NCI-H146 treated with DMSO at 0.1 percent for 48 hours (cell line): ENCODE measurements at regions not wholly inside any gene's neighbourhood (a gene's known extent, or its start where the extent isn't known, plus 50 kb on each side); places are given as distances from the start of the nearest gene placed in this dataset.

Experiments used
- DNase-seq: peaks from one replicate; lab custom pipeline; 2025; ENCODE audit not compliant: unreplicated experiment; lab: John Stamatoyannopoulos, UW

DNA sequence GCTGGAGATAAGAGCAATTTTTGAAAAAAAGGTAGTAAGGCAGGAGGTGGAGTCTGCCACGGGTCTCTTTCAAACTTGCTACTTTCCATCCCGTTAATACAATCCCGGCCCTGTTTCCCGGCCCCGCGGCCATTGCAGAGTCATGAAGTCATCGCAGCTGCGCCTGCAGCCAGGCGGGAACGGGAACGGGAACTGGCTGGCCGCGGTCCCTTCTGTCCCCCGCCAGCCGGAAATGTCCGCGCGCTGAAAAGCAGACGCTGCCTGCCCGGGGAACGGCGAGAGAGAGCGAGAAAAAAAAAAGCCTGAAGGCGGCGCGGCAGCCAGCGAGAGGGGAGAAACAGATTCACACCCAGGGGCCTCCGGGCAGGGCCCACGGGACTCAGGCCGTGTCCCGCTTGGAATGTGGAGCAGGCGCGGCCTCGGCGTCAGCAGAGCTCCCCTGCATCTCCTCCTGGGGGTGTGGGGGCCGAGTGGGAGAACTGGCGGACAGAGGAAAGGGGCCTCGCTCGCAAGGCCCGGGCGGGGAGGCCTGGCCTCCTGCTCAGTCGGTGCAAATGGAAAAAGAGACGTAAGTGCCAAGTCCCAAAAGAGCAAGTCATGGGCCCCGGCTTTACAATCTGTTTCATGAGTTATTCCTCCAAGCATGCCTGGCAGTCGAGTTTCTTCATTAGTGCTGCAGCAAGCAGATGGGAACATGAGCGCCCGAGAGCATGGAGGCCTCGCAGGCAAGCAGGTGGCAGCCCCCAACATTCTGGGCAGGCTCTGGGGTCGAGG is 201.2 kb upstream of the GAS1 start:
- DNase-seq: no peak

- DNase-seq: no peak
Measured at GRCh38 chr9:87149799-87150198, 202.5 kb upstream of the GAS1 start.

DNA sequence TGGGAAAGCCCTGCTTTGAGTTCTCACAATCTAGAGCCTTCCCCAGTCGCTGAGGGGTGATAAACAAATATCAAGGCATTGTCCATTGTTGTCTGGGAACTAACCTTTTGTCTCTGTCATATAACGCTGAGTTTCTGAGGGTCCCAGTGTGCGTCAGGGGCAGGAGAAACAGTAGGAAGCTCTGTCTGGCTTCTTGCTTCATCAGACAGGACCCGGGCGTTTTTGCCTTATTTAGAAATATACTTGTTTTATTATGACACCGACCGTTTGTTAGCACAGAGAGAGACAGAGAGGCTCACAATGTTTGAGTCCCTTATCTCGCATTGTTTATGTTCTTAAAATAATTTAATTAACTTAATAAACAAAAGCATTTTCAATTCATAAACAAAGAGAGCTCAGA is 204.9 kb upstream of the GAS1 start:
- DNase-seq: no peak

- no peak for DNase-seq
Measured at GRCh38 chr9:87156247-87156646, 208.9 kb upstream of the GAS1 start.

DNA sequence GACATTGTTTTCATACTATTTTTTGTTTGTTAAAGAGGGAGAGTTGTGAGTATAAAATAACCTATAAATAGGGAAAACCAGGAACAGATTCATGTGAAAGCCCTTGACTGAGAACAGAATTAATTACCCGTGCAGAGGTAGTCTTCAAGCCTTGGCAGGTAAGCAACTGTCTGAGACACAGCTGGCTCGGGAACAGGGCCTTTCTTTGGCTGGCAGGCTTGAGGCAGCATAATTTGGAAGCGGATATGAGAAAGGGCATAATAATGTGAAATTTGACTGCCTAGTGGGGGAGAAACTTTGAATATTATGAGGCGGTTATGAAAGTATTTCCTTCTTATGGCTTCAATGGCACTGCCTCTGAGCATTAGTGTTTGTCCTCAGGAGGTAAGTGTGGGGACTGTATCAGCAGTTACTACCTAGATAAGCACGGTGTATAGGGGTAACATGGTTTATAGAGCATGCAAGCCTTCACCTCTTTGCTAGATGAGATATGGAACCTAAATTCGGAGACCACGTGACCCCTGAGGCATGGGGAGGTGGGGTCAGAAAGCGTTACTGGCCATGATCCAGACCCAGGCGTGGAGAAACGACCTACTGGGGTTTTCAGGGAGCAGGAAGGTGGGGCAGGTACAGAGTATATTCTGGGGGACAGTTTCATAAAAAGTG is 210.2 kb upstream of the GAS1 start:
- no peak for DNase-seq

GRCh38 chr9:87158765-87159164 is 211.5 kb upstream of the GAS1 start:
- DNase-seq: no peak

- DNase-seq: no peak
Measured at GRCh38 chr9:87160148-87161102, 213.1 kb upstream of the GAS1 start.

- no peak for DNase-seq
Measured at GRCh38 chr9:87167161-87167560, 219.9 kb upstream of the GAS1 start.

- DNase-seq: no peak
Measured at GRCh38 chr9:87167582-87167981, 220.3 kb upstream of the GAS1 start.

DNA sequence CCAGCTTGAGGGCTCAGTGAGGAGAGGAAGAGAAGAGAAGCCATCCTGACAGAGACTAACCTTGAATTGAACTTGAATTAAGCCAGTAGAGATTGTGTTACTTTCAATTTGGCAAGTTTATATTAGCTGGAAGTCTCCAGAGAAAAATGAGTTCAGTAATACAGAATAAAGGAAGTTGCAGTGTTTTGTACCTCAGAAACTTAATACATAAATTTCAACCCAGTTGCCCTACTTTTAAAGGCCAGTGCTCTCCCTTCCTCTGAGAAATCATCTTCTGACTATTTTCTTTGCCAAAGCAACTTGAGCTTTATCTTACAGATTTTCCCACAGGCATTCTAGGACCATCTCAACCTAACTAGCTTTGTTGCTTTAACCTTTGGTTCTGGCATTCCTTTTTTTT is 231.0 kb upstream of the GAS1 start:
- DNase-seq: no peak

DNA sequence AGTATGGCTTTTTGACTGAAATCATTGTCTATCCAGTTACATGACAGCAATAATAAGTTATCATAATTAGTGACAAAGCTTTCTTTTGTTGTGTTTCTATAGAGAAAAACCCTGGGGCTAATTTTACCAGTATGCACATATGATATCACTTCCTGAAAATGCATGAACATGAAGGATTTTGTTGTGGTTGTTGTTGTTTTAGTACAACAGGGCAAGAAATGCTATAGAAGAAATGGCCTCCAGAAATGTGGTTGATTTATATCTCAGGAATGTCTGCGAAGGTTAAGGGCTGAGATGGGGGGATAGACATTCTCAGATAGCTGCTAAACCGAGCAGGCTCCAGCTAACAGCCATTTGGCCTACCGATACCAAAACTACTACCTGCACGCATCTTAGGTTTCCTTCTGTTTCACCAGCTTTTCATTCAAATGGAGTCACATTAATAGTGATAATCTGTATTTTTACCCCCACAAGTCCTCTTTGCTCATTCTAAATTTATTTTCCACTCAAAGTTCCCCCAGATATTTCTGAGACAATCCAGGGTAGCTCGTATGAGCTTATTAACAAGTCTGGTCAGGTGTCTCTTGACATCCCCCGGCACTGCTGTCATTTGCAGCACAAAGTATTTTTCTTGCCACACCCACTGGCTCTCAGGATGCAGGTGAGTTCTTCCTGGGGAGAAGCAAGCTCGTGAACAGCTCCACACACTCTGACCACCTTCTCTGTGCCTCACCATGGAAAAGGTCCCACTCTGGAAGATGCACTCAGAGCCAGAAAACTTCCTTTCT is 232.4 kb upstream of the GAS1 start:
- no peak for DNase-seq

GRCh38 chr9:87180361-87180760 is 233.1 kb upstream of the GAS1 start:
- DNase-seq: no peak

- no peak for DNase-seq
Measured at GRCh38 chr9:87180841-87181240, 233.5 kb upstream of the GAS1 start.

GRCh38 chr9:87181670-87182069 is 234.4 kb upstream of the GAS1 start:
- no peak for DNase-seq

GRCh38 chr9:87184956-87185642 is 237.8 kb upstream of the GAS1 start:
- no peak for DNase-seq

DNA sequence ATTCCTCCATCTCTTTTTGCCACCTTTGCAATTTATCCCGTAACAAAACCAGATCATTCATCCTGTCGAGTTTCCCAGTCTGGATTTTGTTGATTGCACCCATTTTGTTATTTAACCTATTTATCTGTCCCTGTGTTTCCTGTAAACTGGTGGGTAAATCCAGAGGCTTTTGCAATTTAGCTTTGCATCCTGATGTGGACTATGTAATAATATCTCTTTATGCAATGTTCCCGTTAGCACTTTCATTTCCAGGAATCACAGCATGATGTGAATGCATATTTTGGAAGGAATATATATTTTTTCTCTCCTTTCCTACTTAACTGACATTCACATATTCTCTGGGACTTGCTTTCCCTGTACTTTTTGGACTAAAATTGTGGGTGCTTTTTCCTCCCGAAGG is 240.3 kb upstream of the GAS1 start:
- DNase-seq: no peak

DNA sequence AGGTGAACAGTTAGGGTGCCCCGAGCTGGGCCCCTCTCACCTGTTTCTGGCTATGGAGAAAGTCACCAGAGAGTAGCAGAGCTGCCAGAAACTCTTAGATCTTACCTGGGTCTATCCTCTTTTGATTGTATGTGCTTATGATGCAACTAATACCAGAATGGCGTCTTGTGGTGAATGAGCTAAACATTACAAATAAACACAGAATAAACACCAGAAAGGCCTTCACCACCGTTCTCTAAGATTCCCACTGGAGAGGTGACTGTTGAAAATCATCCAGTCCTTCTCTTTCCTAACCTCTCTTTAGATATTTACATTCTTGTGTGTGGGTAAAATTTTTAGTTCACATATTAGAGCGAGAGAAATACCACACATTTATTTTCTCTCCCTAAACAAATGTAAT is 241.7 kb upstream of the GAS1 start:
- DNase-seq: no peak

GRCh38 chr9:87193151-87193550 is 245.8 kb upstream of the GAS1 start:
- DNase-seq: no peak

DNA sequence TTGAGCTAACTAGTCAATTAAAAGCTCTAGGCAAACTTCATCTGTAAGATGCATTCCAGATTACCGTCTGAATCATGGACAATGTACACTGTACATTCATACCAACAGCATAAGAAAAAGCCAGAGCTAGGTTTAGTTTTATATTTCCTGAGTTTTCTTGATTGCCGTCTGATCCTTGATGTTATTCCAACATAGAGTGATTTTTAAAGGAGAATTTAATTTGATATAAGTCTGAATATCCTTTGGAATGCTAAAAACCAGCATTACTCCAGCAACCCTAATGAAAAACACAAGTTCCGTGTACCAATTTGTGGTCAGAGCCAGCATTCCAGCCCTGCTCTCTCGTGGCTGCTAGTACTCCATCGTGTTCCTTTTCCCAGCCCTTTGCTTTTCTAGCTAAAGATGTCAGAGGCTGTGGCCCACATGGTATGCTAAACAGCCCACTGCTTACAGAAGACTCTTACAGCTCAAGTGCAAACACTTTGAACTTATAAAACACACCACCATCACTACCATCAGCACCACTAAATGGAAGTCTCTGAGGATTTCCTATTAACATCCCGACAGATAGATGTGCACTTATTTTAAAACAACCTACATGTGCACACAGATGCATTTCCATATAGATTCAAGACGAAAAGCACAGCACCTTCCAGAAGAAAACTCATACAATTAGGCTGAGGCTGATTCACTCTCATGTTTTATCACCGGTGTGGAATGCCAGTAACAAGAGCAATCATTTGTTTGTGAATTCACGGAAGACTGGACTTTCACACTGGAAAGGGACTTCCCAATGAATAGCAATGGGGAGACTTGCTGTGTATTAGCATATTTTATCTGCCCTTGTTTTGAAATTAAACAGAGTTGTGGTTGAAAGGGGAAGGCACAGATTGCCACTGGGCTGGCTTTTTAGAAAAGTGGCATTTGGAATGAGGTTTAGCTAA is 246.9 kb upstream of the GAS1 start:
- no peak for DNase-seq
